ENCODE measurements at regions not wholly inside any gene's neighbourhood (a gene's known extent, or its start where the extent isn't known, plus 50 kb on each side); places are given as distances from the start of the nearest gene placed in this dataset.

DNA sequence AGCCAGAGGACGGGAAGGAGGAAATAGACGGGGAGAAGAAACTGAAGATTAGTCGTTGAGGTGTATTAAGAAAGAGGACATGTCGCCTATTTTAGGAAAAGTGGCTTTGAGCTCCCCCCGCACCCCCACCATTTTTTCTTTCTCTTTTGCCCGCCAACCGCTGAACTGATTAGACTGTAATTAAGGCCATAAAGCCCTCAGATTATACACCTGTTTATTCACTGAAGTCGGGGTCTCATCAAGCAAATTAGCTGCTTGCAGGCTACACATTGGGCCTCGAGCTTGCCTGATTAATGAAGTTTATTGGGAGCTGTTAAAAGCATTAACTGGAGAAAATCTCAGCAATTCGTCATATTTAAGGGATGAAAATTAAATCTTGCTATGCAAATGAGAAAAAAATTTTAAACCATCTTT, 119.4 kb upstream of the RRP15 start:
- Mint-ChIP-seq H3K4me3 (peak overlapping the region; percentile 81), H3K27me3 (peaks cover 51% of the 10 kb centered on the region), H3K4me1 (peaks cover 20% of the 10 kb centered on the region), H3K9me3 (no peaks in the 10 kb centered on the region), H3K27ac (no peak overlapping the region), H3K36me3 (ENCODE audit: low read depth) (no peaks in the 10 kb centered on the region)
- DNase-seq (no peak), ATAC-seq (ENCODE audit: low read depth) (no peak)
- intact Hi-C loops (cut with micrococcal nuclease) = no loop called here
- CTCF ChIA-PET = no interaction called here
- TF ChIP-seq, protein P1, sequence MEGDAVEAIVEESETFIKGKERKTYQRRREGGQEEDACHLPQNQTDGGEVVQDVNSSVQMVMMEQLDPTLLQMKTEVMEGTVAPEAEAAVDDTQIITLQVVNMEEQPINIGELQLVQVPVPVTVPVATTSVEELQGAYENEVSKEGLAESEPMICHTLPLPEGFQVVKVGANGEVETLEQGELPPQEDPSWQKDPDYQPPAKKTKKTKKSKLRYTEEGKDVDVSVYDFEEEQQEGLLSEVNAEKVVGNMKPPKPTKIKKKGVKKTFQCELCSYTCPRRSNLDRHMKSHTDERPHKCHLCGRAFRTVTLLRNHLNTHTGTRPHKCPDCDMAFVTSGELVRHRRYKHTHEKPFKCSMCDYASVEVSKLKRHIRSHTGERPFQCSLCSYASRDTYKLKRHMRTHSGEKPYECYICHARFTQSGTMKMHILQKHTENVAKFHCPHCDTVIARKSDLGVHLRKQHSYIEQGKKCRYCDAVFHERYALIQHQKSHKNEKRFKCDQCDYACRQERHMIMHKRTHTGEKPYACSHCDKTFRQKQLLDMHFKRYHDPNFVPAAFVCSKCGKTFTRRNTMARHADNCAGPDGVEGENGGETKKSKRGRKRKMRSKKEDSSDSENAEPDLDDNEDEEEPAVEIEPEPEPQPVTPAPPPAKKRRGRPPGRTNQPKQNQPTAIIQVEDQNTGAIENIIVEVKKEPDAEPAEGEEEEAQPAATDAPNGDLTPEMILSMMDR (IDR thresholded peaks at IDR 0.05) = no peak
- POLR2A ChIA-PET = no interaction called here

DNA sequence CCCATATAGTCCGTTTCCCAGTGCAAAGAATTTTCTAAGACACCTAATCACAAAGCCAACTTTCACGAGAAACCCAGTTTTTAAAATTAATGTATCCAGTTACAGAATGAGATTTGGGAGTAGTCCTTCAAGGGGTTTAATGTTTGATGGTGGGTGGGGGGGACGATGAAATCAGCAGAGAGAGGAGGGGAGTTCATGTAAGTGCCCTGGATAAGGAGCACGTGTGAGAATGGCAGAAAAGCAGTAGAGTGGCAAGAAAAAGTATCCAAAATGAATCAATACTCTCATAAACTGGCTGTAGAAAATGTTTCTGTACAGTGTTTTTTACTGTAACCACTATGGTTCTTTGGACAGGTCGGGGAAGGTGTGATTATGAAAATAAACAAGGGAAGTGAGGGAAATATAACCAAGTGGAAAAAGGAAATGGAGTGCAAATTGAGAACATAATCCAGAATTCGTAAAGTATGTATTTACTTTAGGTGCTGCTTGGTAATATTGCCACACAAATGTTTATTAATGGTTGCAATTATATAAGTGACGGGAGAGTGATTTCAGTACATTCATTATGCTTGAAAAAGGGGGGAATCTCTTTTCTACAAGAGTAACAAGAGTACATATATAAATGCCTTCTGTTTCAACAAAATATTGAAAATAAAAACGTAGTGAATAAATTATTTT, 118.7 kb upstream of the RRP15 start:
- DNase-seq (no peak), ATAC-seq (ENCODE audit: low read depth) (no peak)
- Mint-ChIP-seq H3K27me3 (peaks cover 53% of the 10 kb centered on the region), H3K4me1 (peaks cover 20% of the 10 kb centered on the region), H3K4me3 (no peak overlapping the region), H3K27ac (no peak overlapping the region), H3K9me3 (no peaks in the 10 kb centered on the region), H3K36me3 (ENCODE audit: low read depth) (no peaks in the 10 kb centered on the region)
- intact Hi-C loops (cut with micrococcal nuclease) = no loop called here
- CTCF ChIA-PET = no interaction called here
- POLR2A ChIA-PET = no interaction called here
- TF ChIP-seq, protein P1 (IDR thresholded peaks at IDR 0.05) = no peak

DNA sequence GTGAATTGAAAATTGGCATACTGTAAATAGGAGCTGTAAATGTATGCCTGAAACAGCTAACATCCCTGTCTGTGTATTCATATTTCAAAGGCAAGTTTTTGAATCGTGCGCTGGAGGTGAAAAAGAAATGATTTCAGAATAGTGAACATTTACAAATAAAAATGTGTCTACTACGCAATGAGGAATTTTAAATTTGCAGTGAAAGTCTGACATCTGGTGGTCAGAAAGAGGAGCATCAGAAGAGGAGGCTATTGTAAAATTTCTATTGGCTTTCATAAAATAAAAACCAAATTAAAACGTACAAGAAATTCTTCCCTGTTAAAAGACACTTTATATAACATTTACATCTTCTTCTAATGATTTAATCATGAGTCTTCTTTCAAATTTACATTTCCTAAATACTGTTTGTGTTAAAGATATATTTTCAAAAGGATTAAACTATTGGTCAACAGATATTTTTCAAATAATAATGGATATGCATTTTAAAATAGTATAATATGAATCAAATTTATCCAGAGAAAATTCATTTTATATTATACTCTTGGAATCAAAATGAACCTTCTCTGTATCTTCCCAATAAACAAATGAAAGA, 113.7 kb upstream of the RRP15 start:
- intact Hi-C loops (cut with micrococcal nuclease) = no loop called here
- peaks cover 22% of the 10 kb centered on the region for H3K27me3 Mint-ChIP-seq

DNA sequence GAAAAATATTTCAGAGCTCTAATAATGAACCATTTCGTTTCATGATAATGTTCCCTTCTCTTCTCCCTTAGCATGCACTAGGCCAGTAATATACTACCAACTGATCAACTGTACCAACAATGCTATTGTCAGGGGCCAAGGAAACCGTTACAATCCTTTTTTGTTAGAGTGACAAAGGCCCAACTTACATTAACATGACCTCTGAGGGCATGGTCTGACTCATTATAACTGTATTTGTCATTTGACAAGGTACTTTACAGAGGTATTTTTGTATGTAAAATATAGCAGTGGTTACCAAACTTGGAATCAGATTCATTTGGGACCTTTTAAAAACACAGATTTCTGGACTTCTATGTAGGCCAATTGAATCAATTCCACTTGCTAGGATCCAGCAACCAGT, 102.6 kb upstream of the RRP15 start:
- intact Hi-C loops (cut with micrococcal nuclease) = no loop called here
- ChIA-PET CTCF (no interaction called here), POLR2A (no interaction called here)
- no peak for ATAC-seq (ENCODE audit: low read depth)
- Mint-ChIP-seq H3K4me3 (no peak overlapping the region), H3K4me1 (no peaks in the 10 kb centered on the region), H3K27ac (no peak overlapping the region), H3K9me3 (no peaks in the 10 kb centered on the region), H3K36me3 (ENCODE audit: low read depth) (no peaks in the 10 kb centered on the region), H3K27me3 (peaks cover 3% of the 10 kb centered on the region)
- no peak for DNase-seq
- TF ChIP-seq, protein P1 (IDR thresholded peaks at IDR 0.05) = no peak

More for the DNA sequence above, 113.7 kb upstream of the RRP15 start:
- no peak for DNase-seq
- H3K27ac Mint-ChIP-seq = no peak overlapping the region
- H3K9me3 Mint-ChIP-seq = no peaks in the 10 kb centered on the region
- ChIA-PET POLR2A (no interaction called here), CTCF (no interaction called here)
- H3K36me3 Mint-ChIP-seq (ENCODE audit: low read depth) = no peaks in the 10 kb centered on the region
- no peak overlapping the region for H3K4me3 Mint-ChIP-seq
- TF ChIP-seq, protein P1 (IDR thresholded peaks at IDR 0.05) = no peak
- no peak for ATAC-seq (ENCODE audit: low read depth)
- no peaks in the 10 kb centered on the region for H3K4me1 Mint-ChIP-seq

DNA sequence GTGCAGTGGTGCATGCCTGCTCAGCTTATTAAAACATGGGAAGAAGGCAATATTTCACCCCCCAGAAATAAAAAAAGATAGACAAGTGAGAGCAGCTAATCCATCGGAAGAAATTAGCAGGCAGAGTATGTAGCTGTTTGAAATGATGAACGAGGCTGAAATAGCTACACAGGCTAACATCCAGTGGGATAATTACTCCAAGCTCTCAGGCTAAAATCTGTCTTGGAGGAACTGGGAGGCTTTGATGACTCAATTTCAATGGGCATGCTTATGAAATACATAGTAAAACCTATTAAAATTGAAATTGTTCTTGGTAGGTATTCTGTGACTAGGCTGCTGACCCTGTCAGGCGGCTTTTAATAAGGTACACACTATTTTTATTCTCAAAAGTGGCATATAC, 84.1 kb upstream of the RRP15 start:
- Mint-ChIP-seq H3K9me3 (peaks cover 4% of the 10 kb centered on the region), H3K4me1 (no peaks in the 10 kb centered on the region), H3K27me3 (peaks cover 4% of the 10 kb centered on the region), H3K4me3 (no peak overlapping the region), H3K27ac (no peak overlapping the region), H3K36me3 (ENCODE audit: low read depth) (no peaks in the 10 kb centered on the region)
- TF ChIP-seq, protein P1 (IDR thresholded peaks at IDR 0.05) = no peak
- intact Hi-C loops (cut with micrococcal nuclease) = no loop called here
- ChIA-PET POLR2A (no interaction called here), CTCF (interaction anchor here (1.1 kb wide), 1 partner anchor 9 kb away, joined by 3 read pairs; no protein-coding TSS in a partner anchor)
- DNase-seq = no peak
- no peak for ATAC-seq (ENCODE audit: low read depth)
